K562 (cell line): ENCODE measurements at regions not wholly inside any gene's neighbourhood (a gene's known extent, or its start where the extent isn't known, plus 50 kb on each side); places are given as distances from the start of the nearest gene placed in this dataset.

ENCODE experiments used
- ATAC-seq: fragments of 200-7000 bp; cut with Tn5 transposase; 3 replicates; pipeline ENCODE4 v1.9.1; 2020; ENCODE audit warnings: moderate library complexity
- BruUV-seq: library from RNA; stranded (reverse); fragments of 400-500 nt; replicated peaks from 2 replicates; lab custom pipeline; 2021; lab: Mats Ljungman, UMichigan
- CTCF ChIA-PET: fragments of 300-600 bp; formaldehyde crosslinking; extraction: SDS; loops from one replicate; lab custom pipeline; 2021; ENCODE audit warnings: low intra/inter-chr PET ratio; lab: Yijun Ruan, JAX
- POLR2A ChIA-PET: fragments of 300-600, 350-650 bp; sonication (Branson Sonifier 250); formaldehyde crosslinking; extraction: SDS; loops from one replicate; lab custom pipeline; 2021; ENCODE audit warnings: antibody characterized with exemption, inconsistent platforms; lab: Yijun Ruan, JAX
- DNase-seq, 4 experiments: peaks; one replicate each; pipeline versions ENCODE4 v3.0.0 to v3.0.0-alpha.2; 2011 to 2018; ENCODE audit warnings: low spot score in 3 of 4, mixed read lengths in 3 of 4; ENCODE audit errors: extremely low read depth in 1 of 4
- FAIRE-seq: peaks from 2 replicates; lab custom pipeline; 2011; peaks lifted over from hg19 to GRCh38; lab: Jason Lieb, UNC
- H2AFZ ChIP-seq: 2 replicates; pipeline ENCODE4 v1.6.0; 2011; ENCODE audit warnings: low read depth, low read length, control low read depth, inconsistent platforms
- H3K27ac ChIP-seq: fragments of 200-600 bp; 3 replicates; pipeline ENCODE4 v1.8.0; 2011; ENCODE audit warnings: low read depth, mild to moderate bottlenecking, control low read depth, inconsistent platforms, low read length, moderate library complexity, mixed read lengths; ENCODE audit errors: extremely low read depth
- H3K27me3 ChIP-seq, 2 experiments: fragments of 300-600 bp in 1 of 2; 2 replicates in 1 of 2; 3 replicates in 1 of 2; pipeline versions ENCODE4 v1.6.0 to v1.8.0; 2011; ENCODE audit warnings: inconsistent platforms in 2 of 2, low read length in 2 of 2, mild to moderate bottlenecking in 1 of 2, mixed read lengths in 1 of 2, moderate library complexity in 1 of 2; ENCODE audit not compliant: control insufficient read depth in 2 of 2, insufficient read depth in 2 of 2
- H3K36me3 ChIP-seq: fragments of 300-600 bp; 3 replicates; pipeline ENCODE4 v1.8.0; 2011; ENCODE audit warnings: mild to moderate bottlenecking, low read length, inconsistent platforms; ENCODE audit not compliant: control insufficient read depth, insufficient read depth
- H3K4me1 ChIP-seq, 2 experiments: fragments of 200-600 bp in 1 of 2; replicated peaks in 1 of 2; 2 replicates in 1 of 2; 3 replicates in 1 of 2; pipeline versions ENCODE4 v1.5.1 to v1.8.0; 2011; ENCODE audit warnings: inconsistent platforms in 2 of 2, low read length in 2 of 2, mild to moderate bottlenecking in 1 of 2, mixed read lengths in 1 of 2, moderate library complexity in 1 of 2; ENCODE audit not compliant: control insufficient read depth in 2 of 2, insufficient read depth in 2 of 2
- H3K4me2 ChIP-seq: 2 replicates; pipeline ENCODE4 v1.6.1; 2011; ENCODE audit warnings: low read length, control low read depth, inconsistent platforms, mixed read lengths; ENCODE audit not compliant: insufficient read depth
- H3K4me3 ChIP-seq: fragments of 200-600 bp; sonication (generic), shearing (Covaris generic); 2 replicates; pipeline ENCODE4 v1.5.1; 2016; ENCODE audit warnings: control low read depth, inconsistent platforms
- H3K79me2 ChIP-seq: fragments of 200-600 bp; 3 replicates; pipeline ENCODE4 v1.8.0; 2011; ENCODE audit warnings: low read length, inconsistent platforms; ENCODE audit not compliant: control insufficient read depth, insufficient read depth
- H3K9ac ChIP-seq, 2 experiments: 2 replicates each; pipeline versions ENCODE4 v1.6.0 to v1.6.1; 2011; ENCODE audit warnings: low read depth in 2 of 2, low read length in 2 of 2, control low read depth in 1 of 2, inconsistent platforms in 1 of 2, mild to moderate bottlenecking in 1 of 2, mixed read lengths in 1 of 2; ENCODE audit not compliant: insufficient read depth in 1 of 2
- H3K9me1 ChIP-seq: one replicate; pipeline ENCODE4 v1.6.0; 2011; ENCODE audit warnings: inconsistent platforms, mild to moderate bottlenecking, low read length, moderate library complexity; ENCODE audit not compliant: control insufficient read depth, insufficient read depth
- H3K9me3 ChIP-seq: replicated peaks from 2 replicates; pipeline ENCODE4 v1.5.1; 2011; ENCODE audit warnings: low read depth, low read length, inconsistent platforms; ENCODE audit not compliant: control insufficient read depth, insufficient read depth
- H4K20me1 ChIP-seq: replicated peaks from 2 replicates; pipeline ENCODE4 v1.6.1; 2011; ENCODE audit warnings: low read length, inconsistent platforms, mixed read lengths; ENCODE audit not compliant: control insufficient read depth, insufficient read depth
- CC2D1A ChIP-seq: fragments of 450-650 bp; IDR thresholded peaks from 2 replicates; pipeline ENCODE4 v1.6.1; 2017; ENCODE audit warnings: mild to moderate bottlenecking
- IFI16 ChIP-seq: fragments of 250-450 bp; sonication (Bioruptor Pico); IDR thresholded peaks from 2 replicates; pipeline ENCODE4 v2.1.2; 2022; ENCODE audit warnings: mild to moderate bottlenecking, inconsistent platforms
- KDM1A ChIP-seq, 2 experiments: fragments of 450-650 bp; IDR thresholded peaks; 2 replicates each; pipeline ENCODE4 v1.6.1; 2016; ENCODE audit warnings: mild to moderate bottlenecking in 2 of 2
- NFE2 ChIP-seq: IDR thresholded peaks from 2 replicates; pipeline ENCODE4 v1.6.1; 2014; ENCODE audit warnings: antibody characterized with exemption, low read depth
- RBM39 ChIP-seq: fragments of 200-400 bp; formaldehyde crosslinking; optimal IDR thresholded peaks from 2 replicates; pipeline ENCODE3; 2018; ENCODE audit warnings: low read depth, low read length
- WGBS: fragments of 100-300 bp; shearing (Covaris generic); methylation state at CpG from one replicate; pipeline ENCODE4 v1.1.6; 2016; ENCODE audit warnings: low coverage, mixed read lengths; ENCODE audit not compliant: insufficient coverage; ENCODE audit errors: missing lambda C conversion rate; 5-methylcytosine and 5-hydroxymethylcytosine counted together
- in situ Hi-C: fragments of 300-500 bp; cut with MboI; formaldehyde crosslinking; loops from 4 replicates; pipeline ENCODE4 v1.15.0; 2018; ENCODE audit warnings: inconsistent platforms, mixed read lengths
- intact Hi-C: fragments of 100-400 bp; cut with micrococcal nuclease; formaldehyde crosslinking; loops from 2 replicates; pipeline ENCODE4 v1.14.2; 2022
- TF ChIP-seq, protein P1 (sequence below): sonication (generic); formaldehyde crosslinking; IDR thresholded peaks from 2 replicates; pipeline ENCODE4 v1.9.0; 2022; ENCODE audit warnings: mild to moderate bottlenecking, missing genetic modification reagents

DNA sequence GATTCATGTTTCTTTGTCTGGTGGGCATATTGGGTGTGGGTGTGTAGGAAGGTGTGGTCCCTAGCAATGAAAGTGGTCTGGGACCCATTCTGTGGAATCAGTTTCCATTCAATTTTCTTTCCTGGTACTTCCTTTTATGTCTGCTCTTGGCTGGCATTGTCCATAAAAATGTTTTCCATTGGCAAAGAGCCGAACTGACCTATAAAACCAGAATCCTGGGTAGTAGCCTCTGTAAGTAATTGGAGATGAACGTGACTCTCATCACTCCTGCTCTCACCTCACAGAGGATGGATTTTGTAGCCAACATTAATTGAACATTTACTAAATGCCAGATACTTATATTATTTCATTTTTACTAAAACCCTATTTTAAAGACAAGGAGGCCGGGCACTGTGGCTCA, 66.5 kb upstream of the IRX3 start:
- H3K9ac ChIP-seq = no peak overlapping the region
- no peak for FAIRE-seq
- 0% methylated on average over 3 of the region's 3 CpGs for WGBS
- H2AFZ ChIP-seq = no peak overlapping the region
- H3K9me1 ChIP-seq = no peaks in the 10 kb centered on the region
- TF ChIP-seq CC2D1A (no peak), RBM39 (no peak), KDM1A (IDR thresholded peaks at IDR 0.05) (no peak), IFI16 (CRISPR knock-in tag) (no peak)
- no peak overlapping the region for H3K27ac ChIP-seq
- no peaks in the 10 kb centered on the region for H3K36me3 ChIP-seq
- POLR2A ChIA-PET = interaction anchor here (1.8 kb wide), 1 partner anchor 10 kb away, joined by 5 read pairs; no protein-coding TSS in a partner anchor
- no peak for ATAC-seq
- BruUV-seq = no TSS peak
- no peaks in the 10 kb centered on the region for H3K4me1 ChIP-seq
- peaks cover 0 to 7% of the 10 kb centered on the region in 2 experiments; a peak in 1 of 5 replicates for H3K27me3 ChIP-seq
- H3K9me3 ChIP-seq = no peaks in the 10 kb centered on the region
- CTCF ChIA-PET = no interaction called here
- H3K79me2 ChIP-seq = no peaks in the 10 kb centered on the region
- no peak for DNase-seq
- no peak overlapping the region for H3K4me2 ChIP-seq
- H3K4me3 ChIP-seq = no peak overlapping the region
- H4K20me1 ChIP-seq = no peaks in the 10 kb centered on the region
- intact Hi-C loops = no loop called here
- in situ Hi-C loops = no loop called here

DNA sequence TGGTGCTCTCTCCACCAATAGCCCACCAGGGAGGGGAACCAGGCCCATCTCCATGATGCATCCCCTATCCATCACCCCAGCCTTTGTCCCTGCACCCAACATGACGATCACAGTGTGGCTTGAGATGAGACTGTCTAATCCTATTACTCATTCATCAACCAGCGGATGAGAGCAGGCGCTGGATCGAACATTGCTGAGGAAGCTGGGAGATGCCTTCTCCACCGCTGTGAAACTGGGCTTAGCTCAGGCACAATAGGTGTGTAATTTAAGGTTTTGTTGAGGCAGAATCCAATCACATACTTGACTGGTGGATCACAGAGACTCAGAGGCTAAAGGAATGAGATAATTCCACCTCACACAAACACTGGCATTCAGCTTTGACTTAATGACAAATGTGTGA, 64.6 kb upstream of the IRX3 start:
- H3K4me2 ChIP-seq = no peak overlapping the region
- H4K20me1 ChIP-seq = no peaks in the 10 kb centered on the region
- H3K4me3 ChIP-seq = no peak overlapping the region
- H3K27ac ChIP-seq = no peak overlapping the region
- DNase-seq = no peak
- no peak overlapping the region for H3K9ac ChIP-seq
- in situ Hi-C loops = no loop called here
- no peaks in the 10 kb centered on the region for H3K36me3 ChIP-seq
- H3K9me3 ChIP-seq = no peaks in the 10 kb centered on the region
- TF ChIP-seq, protein P1, sequence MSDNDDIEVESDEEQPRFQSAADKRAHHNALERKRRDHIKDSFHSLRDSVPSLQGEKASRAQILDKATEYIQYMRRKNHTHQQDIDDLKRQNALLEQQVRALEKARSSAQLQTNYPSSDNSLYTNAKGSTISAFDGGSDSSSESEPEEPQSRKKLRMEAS = no peak
- TF ChIP-seq NFE2 = no peak
- TF ChIP-seq, all 486 proteins: peak for 0
- intact Hi-C loops = no loop called here
- Histone ChIP-seq H3K4me1 (no peaks in the 10 kb centered on the region), H2AFZ (no peak overlapping the region), H3K9me1 (no peaks in the 10 kb centered on the region), H3K79me2 (no peaks in the 10 kb centered on the region), H3K27me3 (no peaks in the 10 kb centered on the region; a peak in 1 of 5 replicates)
- FAIRE-seq (no peak), ATAC-seq (no peak)
- 2% methylated on average over 5 of the region's 5 CpGs for WGBS
- no TSS peak for BruUV-seq
- ChIA-PET POLR2A (interaction anchor here (1.8 kb wide), 1 partner anchor 8 kb away, joined by 5 read pairs; no protein-coding TSS in a partner anchor), CTCF (no interaction called here)
